Stimulated activated CD4-positive, alpha-beta T cell treated with anti-CD3 and anti-CD28 coated beads, Interleukin-12 subunit alpha, Interleukin-12 subunit beta, amount 100 ng/mL, for 24 hours (primary cell): ENCODE measurements at regions not wholly inside any gene's neighbourhood (a gene's known extent, or its start where the extent isn't known, plus 50 kb on each side); places are given as distances from the start of the nearest gene placed in this dataset.

ENCODE experiments used
- DNase-seq, 2 experiments: peaks; one replicate each; pipeline ENCODE4 v3.0.0-alpha.2; 2020; ENCODE audit warnings: low read depth in 2 of 2

GRCh38 chr5:65068410-65068809 lies 299.7 kb downstream of the CWC27 start:
- no peak for DNase-seq

GRCh38 chr5:65070026-65070425 lies 301.3 kb downstream of the CWC27 start:
- DNase-seq = no peak

GRCh38 chr5:65072850-65073249 lies 304.1 kb downstream of the CWC27 start:
- DNase-seq = no peak

- no peak for DNase-seq
These were observed 304.5 kb downstream of the CWC27 start for GRCh38 chr5:65073250-65073661.

- no peak for DNase-seq
These were observed 307.0 kb downstream of the CWC27 start for GRCh38 chr5:65075623-65076250.

- peak; percentile 17 to 39 for DNase-seq
These were observed 307.6 kb downstream of the CWC27 start for GRCh38 chr5:65076251-65076869.

- DNase-seq = no peak
These were observed 308.9 kb downstream of the CWC27 start for GRCh38 chr5:65077653-65078052.

GRCh38 chr5:65078331-65078730 lies 309.6 kb downstream of the CWC27 start:
- no peak for DNase-seq

GRCh38 chr5:65081071-65081470 lies 312.3 kb downstream of the CWC27 start:
- DNase-seq = no peak

- no peak for DNase-seq
These were observed 316.2 kb downstream of the CWC27 start for GRCh38 chr5:65084795-65085515.

GRCh38 chr5:65085516-65085850 lies 316.8 kb downstream of the CWC27 start:
- no peak for DNase-seq

GRCh38 chr5:65086234-65086890 lies 317.6 kb downstream of the CWC27 start:
- no peak for DNase-seq

- DNase-seq = no peak
These were observed 318.4 kb downstream of the CWC27 start for GRCh38 chr5:65087154-65087553.

GRCh38 chr5:65094279-65094678 lies 325.5 kb downstream of the CWC27 start:
- DNase-seq = no peak

GRCh38 chr5:65098393-65098792 lies 329.7 kb downstream of the CWC27 start:
- DNase-seq = no peak
